NCI-H2196 (cell line): ENCODE measurements at regions not wholly inside any gene's neighbourhood (a gene's known extent, or its start where the extent isn't known, plus 50 kb on each side); places are given as distances from the start of the nearest gene placed in this dataset.
A peak's percentile ranks its signal among the peaks of the same experiment; 100 is the strongest.
"Not testable (repeated sequence)": the region's sequence is repeated elsewhere in the genome, so short reads cannot be mapped to it uniquely, and the experiment has no call there.

Source experiments
- DNase-seq: peaks from one replicate; lab custom pipeline; 2025; ENCODE audit not compliant: unreplicated experiment; lab: John Stamatoyannopoulos, UW

GRCh38 chr21:38039369-38039768 is 123.1 kb upstream of the KCNJ6 start:
- DNase-seq: no peak

DNA sequence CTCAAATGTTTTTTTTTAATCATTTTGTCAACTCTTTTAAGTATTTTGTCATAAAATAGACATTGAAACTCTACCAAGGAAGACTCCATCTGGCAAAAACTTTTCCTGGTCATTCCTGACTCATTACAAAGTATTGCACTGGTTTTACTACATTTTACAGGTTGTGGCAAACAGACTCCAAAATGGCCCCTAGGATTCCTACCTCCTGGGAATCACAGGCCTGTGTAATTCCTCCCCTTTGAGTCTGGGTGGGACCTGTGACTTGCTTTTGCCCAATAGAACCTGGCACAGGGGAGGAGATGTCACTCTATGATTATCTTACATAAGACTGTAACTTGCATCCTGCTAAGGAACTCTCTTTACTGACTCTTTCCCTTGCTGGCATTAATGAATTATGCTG is 123.6 kb upstream of the KCNJ6 start:
- no peak for DNase-seq

GRCh38 chr21:38041493-38041892 is 125.2 kb upstream of the KCNJ6 start:
- no peak for DNase-seq

- DNase-seq: no peak
These were observed 126.0 kb upstream of the KCNJ6 start for GRCh38 chr21:38042246-38042645.

GRCh38 chr21:38048167-38048566 is 131.9 kb upstream of the KCNJ6 start:
- peak; percentile 73 for DNase-seq

DNA sequence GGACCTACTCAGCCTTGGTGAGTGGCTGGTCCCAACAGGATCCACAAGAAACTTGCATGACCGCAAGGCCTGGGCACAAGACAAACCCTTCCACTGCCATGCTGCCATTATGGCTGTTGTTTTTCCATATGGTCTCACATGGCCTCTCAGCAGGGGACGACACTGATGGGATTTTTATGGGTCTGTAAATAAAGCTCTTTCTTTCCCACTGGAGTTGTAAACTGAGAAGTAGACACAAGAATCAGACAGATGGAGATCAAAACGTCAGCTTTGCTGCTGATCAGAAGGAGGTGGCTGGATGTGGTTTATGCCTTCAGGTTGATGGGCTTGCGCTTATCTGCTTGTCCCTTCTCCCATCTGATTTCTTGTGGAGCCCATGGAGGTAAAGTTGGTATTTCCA is 138.1 kb upstream of the KCNJ6 start:
- DNase-seq: no peak

DNA sequence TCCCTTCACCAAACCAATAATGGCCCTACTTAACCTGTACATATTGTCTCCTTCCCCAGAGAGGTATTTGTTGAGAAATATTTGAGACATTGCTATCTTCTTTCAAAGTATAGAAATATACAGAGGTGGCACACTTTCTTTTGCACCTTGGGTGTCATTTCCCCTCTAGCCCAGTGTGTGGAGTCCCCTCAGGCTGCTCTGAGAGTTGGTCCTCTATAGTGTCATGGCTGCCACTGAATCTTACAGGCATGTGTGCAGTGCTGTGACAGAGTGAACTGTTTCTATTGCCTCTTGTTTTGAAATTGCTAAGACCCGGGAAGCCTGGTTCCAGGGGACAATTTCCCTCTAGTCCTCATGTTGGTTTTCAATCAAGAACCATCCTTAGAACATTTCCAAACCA is 140.2 kb upstream of the KCNJ6 start:
- no peak for DNase-seq

DNA sequence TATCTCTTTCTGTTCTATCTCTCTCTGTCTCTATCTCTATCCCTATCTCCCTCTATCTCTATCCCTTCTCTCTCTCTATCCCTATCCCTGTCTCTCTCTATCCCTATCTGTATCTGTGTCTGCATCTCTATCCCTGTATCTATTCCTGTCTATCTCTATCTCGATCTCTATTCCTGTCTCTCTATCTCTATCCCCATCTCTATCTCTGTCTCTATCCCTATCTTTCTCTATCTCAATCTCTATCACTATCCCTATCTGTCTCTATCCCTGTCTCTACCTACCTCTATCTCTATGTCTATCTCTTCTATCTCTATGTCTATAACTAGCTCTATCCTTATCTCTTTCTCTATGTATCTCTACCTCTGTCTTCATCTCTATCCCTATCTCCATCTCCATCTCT is 141.4 kb upstream of the KCNJ6 start:
- DNase-seq: no peak

GRCh38 chr21:38060533-38060932 is 144.3 kb upstream of the KCNJ6 start:
- DNase-seq: no peak

DNA sequence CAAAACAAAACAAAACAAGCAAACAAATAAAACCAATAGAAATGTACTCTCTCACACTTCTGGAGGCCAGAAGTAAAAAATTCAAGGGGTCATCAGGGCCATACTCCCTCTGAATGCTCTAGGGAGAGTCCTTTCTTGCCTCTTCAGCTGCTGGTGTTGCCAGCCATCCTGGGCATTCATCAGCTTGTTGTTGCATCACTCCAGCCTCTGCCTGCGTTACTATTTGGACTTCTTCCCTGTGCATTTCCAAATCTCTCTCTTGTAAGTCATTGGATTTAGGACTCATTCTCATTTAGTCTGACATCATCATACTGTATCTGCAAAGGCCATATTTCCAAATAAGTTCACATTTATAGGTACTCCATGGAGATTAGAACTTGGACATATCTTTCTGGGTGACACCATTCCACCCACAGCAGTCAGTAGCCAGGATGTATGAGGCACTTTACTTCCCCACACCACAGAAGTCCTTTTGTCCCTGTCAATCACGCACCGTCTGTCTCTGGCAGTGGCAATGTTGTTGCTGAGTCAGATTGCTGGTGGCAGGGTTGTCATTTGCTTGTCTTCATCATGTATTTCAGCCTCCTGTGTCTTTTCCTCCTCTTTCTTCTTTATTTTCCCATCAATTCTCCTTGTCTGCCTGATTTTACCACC is 151.0 kb upstream of the KCNJ6 start:
- no peak for DNase-seq

GRCh38 chr21:38072489-38072888 is 156.2 kb upstream of the KCNJ6 start:
- DNase-seq: no peak

GRCh38 chr21:38075833-38076587 is 159.8 kb upstream of the KCNJ6 start:
- DNase-seq: peak; percentile 5

DNA sequence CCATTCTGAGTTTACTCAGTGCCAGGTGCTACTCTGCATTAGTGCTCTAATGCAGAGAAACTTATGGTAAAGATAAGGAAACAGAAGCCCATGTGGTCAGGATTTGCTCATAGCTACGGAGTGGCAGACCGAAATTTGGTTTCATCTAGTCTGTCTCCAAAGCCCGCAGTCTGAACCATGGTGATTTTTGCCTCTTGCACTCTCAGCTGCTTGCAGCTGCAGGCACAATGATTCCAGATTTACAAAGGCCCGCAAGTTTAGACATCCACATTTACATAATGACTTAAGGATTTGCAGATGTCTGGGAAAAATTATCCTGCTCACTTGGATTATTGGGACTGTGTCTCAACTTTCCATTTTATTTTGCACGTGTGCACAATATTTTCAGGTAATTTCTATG is 161.3 kb upstream of the KCNJ6 start:
- DNase-seq: no peak

- no peak for DNase-seq
These were observed 164.6 kb upstream of the KCNJ6 start for GRCh38 chr21:38080888-38081287.

DNA sequence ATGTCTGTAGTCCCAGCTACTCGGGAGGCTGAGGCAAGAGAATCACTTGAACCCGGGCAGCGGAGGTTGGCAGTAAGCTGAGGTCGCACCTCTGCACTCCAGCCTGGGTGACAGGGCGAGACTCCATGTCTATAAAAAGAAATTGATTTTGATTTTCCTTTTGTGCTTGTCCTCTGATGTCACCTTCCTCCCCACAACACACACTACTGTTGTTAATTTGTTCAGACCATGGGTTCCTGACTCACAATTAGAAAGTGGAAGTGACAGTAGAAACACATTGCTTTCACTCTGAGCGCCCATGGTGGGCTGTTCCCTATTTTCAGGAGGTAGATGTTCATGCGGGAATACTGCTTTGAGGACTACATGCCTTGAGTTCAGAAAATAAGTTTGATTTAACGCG is 165.5 kb upstream of the KCNJ6 start:
- no peak for DNase-seq

DNA sequence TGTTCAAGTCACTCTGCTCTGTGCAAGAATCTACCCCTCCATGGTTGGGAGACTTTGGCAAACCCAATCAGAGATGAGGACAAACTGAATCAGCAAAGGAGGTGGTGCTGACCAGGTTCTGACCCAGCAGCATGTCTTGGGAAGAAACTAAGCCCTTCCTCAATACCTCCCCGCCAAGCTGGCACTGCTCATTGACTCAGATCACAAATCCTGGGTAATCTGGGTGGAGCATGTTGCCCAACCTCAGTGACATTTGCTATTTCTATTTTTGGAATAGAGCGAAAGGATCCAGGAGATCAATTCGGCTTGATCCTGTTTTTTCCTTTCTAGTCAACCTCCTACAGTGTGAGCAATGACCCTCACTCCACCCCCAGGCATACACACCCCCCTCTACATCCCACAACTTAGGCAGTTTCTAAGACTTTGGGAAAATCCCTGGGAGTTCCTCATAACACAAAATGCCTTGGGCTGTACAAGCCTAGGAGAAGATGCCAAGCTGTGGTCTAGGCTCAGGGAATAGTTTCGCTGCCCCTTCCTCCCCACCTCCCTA is 166.8 kb upstream of the KCNJ6 start:
- DNase-seq: no peak

DNA sequence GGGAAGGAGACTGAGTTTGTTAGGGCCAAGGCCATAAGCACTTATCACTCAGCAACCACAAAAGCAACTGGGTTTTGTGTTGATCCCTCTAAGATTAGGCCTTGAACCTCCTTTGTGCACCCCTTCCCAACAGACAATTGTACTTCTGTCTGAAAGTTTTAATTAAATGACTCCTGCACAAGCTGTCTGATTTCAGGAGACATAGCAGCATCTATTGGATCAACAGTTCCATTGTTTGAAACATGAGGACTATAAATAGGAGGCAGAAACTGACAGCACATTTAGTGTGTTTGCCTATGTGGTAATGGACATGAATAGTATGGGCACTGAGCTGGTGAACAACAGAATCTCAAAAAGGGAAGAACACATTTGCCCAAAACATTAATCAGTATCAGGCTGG is 167.3 kb upstream of the KCNJ6 start:
- DNase-seq: no peak

DNA sequence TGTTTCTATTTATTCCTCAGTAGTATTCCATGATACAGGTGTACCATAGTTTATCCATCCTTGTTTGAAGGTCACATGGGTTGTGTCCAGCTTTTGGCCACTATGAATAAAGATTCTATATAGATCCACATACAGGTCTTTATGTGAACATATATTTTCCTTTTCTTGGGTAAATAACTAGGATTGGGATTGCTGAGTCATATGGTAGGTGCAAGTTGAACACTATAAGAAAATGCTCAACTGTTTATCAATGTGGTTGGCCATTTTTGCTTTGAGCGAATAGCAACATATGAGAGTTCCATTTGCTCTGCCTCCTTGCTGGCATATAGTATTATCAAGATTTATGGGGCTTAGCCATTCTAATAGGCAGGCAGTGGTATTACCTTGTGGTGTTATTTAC is 170.2 kb upstream of the KCNJ15 start:
- no peak for DNase-seq

- no peak for DNase-seq
These were observed 167.7 kb upstream of the KCNJ15 start for GRCh38 chr21:38088916-38089762.

DNA sequence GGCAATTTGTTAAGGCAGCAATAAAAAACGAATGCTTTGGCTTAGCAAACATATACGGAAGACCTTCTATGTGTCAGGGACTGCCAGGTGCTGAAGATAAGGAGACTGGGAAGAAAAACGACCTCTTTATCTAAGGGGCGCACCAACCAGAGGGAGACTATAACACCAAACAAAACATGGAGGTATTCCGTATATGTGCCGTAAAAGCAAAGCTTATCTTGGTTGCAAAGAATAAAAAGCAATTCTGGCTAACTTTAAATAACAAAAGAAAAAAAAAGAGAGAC is 167.1 kb upstream of the KCNJ15 start:
- no peak for DNase-seq

- DNase-seq: not testable (repeated sequence)
These were observed 165.7 kb upstream of the KCNJ15 start for GRCh38 chr21:38091061-38091460.

DNA sequence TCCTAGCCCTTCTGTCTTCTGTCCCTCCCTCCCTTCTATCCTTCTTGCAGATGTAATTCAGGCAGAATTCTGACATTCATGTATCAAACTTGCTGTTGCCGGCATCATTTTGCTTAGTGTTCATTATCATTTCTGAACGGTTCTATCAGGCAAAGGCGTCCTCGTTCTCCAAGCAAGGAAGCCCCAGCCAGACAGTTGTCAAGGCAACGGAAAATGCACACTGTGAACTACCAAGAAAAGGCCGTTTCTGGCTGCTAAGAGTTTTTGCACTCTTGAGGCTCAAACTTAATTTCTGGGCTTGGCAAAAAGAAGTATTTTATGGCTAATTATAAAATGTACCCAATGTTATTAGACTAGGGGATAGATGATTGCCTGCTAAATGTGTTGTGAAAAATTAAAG is 164.7 kb upstream of the KCNJ15 start:
- no peak for DNase-seq
